HL-60 (cell line): ENCODE measurements at regions not wholly inside any gene's neighbourhood (a gene's known extent, or its start where the extent isn't known, plus 50 kb on each side); places are given as distances from the start of the nearest gene placed in this dataset.

Experiments used
- DNase-seq, 2 experiments: peaks; one replicate each; pipeline ENCODE4 v3.0.0-alpha.2; 2010 to 2020; ENCODE audit warnings: low read depth in 1 of 2, low spot score in 1 of 2
- H3K27ac ChIP-seq: fragments of 250-450 bp; sonication (Bioruptor Pico); replicated peaks from 2 replicates; pipeline ENCODE4 v1.5.1; 2020; ENCODE audit warnings: mild to moderate bottlenecking, moderate library complexity
- H3K27me3 ChIP-seq: fragments of 250-450 bp; sonication (Bioruptor Pico); 2 replicates; pipeline ENCODE4 v1.5.1; 2021; ENCODE audit warnings: mild to moderate bottlenecking, moderate library complexity; ENCODE audit not compliant: insufficient read depth, poor library complexity, severe bottlenecking
- H3K4me3 ChIP-seq: replicated peaks from 2 replicates; pipeline ENCODE4 v1.5.1; 2011; ENCODE audit warnings: mild to moderate bottlenecking, control low read depth, low read length; ENCODE audit not compliant: insufficient read depth
- CTCF ChIP-seq: IDR thresholded peaks from one replicate; pipeline ENCODE4 v1.5.1; 2011; ENCODE audit warnings: low read length, control low read depth, inconsistent platforms; ENCODE audit not compliant: insufficient read depth
- GABPA ChIP-seq: IDR thresholded peaks from 2 replicates; pipeline ENCODE4 v1.6.1; 2012; ENCODE audit warnings: low read depth
- POLR2AphosphoS5 ChIP-seq: IDR thresholded peaks from 2 replicates; pipeline ENCODE4 v1.6.1; 2012; ENCODE audit warnings: low read depth
- REST ChIP-seq: IDR thresholded peaks from 2 replicates; pipeline ENCODE4 v1.6.1; 2012; ENCODE audit warnings: low read depth; ENCODE audit not compliant: insufficient replicate concordance
- SPI1 ChIP-seq: IDR thresholded peaks from 2 replicates; pipeline ENCODE4 v1.6.1; 2012; ENCODE audit warnings: low read depth, mild to moderate bottlenecking, borderline replicate concordance

DNA sequence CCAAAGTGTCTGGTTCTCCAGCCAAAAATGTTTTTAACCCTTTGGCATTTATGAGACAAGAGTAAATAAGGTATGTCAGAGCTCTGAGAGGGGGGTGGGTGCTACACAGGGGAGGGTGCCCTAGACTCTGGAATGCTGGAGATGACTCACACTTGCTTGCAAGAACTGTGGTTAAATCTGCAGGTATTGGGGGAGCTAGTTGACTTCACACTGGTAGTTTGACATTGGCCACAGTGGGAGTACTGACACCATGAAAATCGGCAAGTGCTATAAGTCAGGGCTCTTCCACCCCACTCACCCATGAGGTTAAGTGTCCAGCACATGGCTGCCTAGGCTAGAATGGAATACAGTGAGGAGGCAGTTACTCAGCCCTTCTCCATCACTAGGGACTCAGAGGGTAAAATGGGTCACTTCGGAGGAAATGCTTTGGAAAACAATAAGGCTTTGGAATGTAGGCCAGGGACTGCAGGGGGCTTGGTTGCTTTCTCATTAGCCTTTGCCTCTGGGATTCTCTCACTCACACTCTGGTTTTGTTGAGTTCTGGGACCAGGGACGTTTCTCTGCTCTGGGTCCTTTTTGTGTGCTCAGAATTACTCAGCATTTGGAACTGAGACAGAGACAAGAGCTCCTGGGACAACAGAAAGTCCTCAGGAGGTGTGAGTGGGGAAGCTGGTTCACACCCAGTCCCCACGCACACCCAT, 91.6 kb downstream of the ACKR3 start:
- no peak for DNase-seq
- no peak overlapping the region for H3K27ac ChIP-seq

DNA sequence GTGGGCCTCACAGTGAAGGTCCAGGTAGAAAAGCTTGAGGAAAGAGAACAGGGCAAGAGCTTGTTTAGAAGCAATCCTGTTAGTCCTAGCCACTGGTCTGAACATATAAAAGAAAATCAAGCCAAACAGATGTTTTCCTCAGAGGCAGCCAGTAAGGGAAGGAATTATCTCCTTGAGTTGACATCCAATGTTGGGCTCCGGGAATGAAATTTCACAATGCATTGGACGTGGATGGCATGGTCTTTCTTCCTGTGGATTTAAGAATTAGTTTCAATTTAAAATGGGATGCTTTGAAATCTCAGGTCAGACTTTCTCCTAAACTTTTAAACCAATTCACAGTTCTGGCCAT, 92.1 kb downstream of the ACKR3 start:
- TF ChIP-seq CTCF (no peak), REST (no peak), POLR2AphosphoS5 (no peak), GABPA (no peak), SPI1 (no peak)
- Histone ChIP-seq H3K27ac (no peak overlapping the region), H3K27me3 (no peaks in the 10 kb centered on the region), H3K4me3 (no peak overlapping the region)
- DNase-seq: no peak

More for the DNA sequence above, 91.6 kb downstream of the ACKR3 start:
- Histone ChIP-seq H3K27me3 (no peaks in the 10 kb centered on the region), H3K4me3 (no peak overlapping the region)
- TF ChIP-seq CTCF: no peak
- no peak for TF ChIP-seq SPI1
- TF ChIP-seq REST: no peak
- TF ChIP-seq GABPA: no peak
- TF ChIP-seq POLR2AphosphoS5: no peak

- Histone ChIP-seq H3K27ac (no peak overlapping the region), H3K4me3 (no peak overlapping the region), H3K27me3 (no peaks in the 10 kb centered on the region)
- no peak for DNase-seq
- TF ChIP-seq CTCF: no peak
- TF ChIP-seq GABPA: no peak
- no peak for TF ChIP-seq REST
- no peak for TF ChIP-seq SPI1
- TF ChIP-seq POLR2AphosphoS5: no peak
These were observed 92.9 kb downstream of the ACKR3 start for GRCh38 chr2:236662231-236663185.
